B cell (primary cell): ENCODE measurements at regions not wholly inside any gene's neighbourhood (a gene's known extent, or its start where the extent isn't known, plus 50 kb on each side); places are given as distances from the start of the nearest gene placed in this dataset.

Source experiments
- ATAC-seq: fragments of 200-7000 bp; cut with Tn5 transposase; one replicate; pipeline ENCODE4 v1.10.0; 2021; ENCODE audit warnings: low read depth, mild to moderate bottlenecking, moderate number of reproducible peaks, moderate library complexity
- CTCF ChIA-PET: fragments of 350-600 bp; sonication (Branson Sonifier 250); formaldehyde crosslinking; loops from one replicate; lab custom pipeline; 2021; ENCODE audit warnings: antibody characterized with exemption, inconsistent platforms; lab: Charles Lee
- POLR2A ChIA-PET: fragments of 350-600 bp; sonication (Branson Sonifier 250); formaldehyde crosslinking; loops from one replicate; lab custom pipeline; 2021; ENCODE audit warnings: antibody characterized with exemption; lab: Charles Lee
- DNase-seq: peaks from one replicate; pipeline ENCODE4 v3.0.0; 2013
- H2AFZ ChIP-seq: 2 replicates; pipeline ENCODE4 v1.6.1; 2012; ENCODE audit warnings: mild to moderate bottlenecking, low read depth, low read length; ENCODE audit not compliant: insufficient read depth, poor library complexity, severe bottlenecking
- H3K27ac ChIP-seq, 2 donors: 1 replicate in 1 of 2; 2 replicates in 1 of 2; pipeline ENCODE4 v1.5.1; 2012 to 2013; ENCODE audit warnings: low read length in 2 of 2, mild to moderate bottlenecking in 2 of 2, moderate library complexity in 1 of 2
- H3K27me3 ChIP-seq, 4 experiments: fragments of 200-600 bp in 1 of 4; sonication (generic) in 1 of 4; replicated peaks in 1 of 4; 1 replicate in 2 of 4; 2 replicates in 2 of 4; pipeline versions ENCODE4 v1.6.1 to v1.7.0; 2013 to 2016; ENCODE audit warnings: low read length in 3 of 4, mild to moderate bottlenecking in 2 of 4, mixed read lengths in 1 of 4, moderate library complexity in 1 of 4; ENCODE audit not compliant: insufficient read depth in 4 of 4, control insufficient read depth in 3 of 4; ENCODE audit errors: control extremely low read depth in 1 of 4
- H3K36me3 ChIP-seq, 2 experiments: replicated peaks in 1 of 2; 1 replicate in 1 of 2; 2 replicates in 1 of 2; pipeline versions ENCODE4 v1.6.1 to v1.7.1; 2013; ENCODE audit warnings: low read length in 1 of 2; ENCODE audit not compliant: insufficient read depth in 2 of 2, control insufficient read depth in 1 of 2; ENCODE audit errors: control extremely low read depth in 1 of 2, extremely low read depth in 1 of 2
- H3K4me1 ChIP-seq, 2 donors: fragments of 200-600 bp in 1 of 2; sonication (generic) in 1 of 2; 1 replicate in 1 of 2; 2 replicates in 1 of 2; pipeline versions ENCODE4 v1.5.1 to v1.6.1; 2013 to 2017; ENCODE audit warnings: low read length in 2 of 2; ENCODE audit not compliant: control insufficient read depth in 2 of 2, insufficient read depth in 2 of 2
- H3K4me2 ChIP-seq: replicated peaks from 2 replicates; pipeline ENCODE3; 2012; ENCODE audit warnings: mild to moderate bottlenecking, low read depth, low read length; ENCODE audit not compliant: poor library complexity, severe bottlenecking
- H3K4me3 ChIP-seq, 5 experiments: fragments of 200-600 bp in 1 of 5; sonication (generic) in 1 of 5; 1 replicate in 3 of 5; 2 replicates in 2 of 5; pipeline versions ENCODE4 v1.5.1 to v1.7.0; 2011 to 2016; ENCODE audit warnings: low read length in 4 of 5, mild to moderate bottlenecking in 4 of 5, low read depth in 2 of 5, control low read depth in 1 of 5, moderate library complexity in 1 of 5; ENCODE audit not compliant: insufficient read depth in 1 of 5; ENCODE audit errors: control extremely low read depth in 1 of 5, extremely low read depth in 1 of 5
- H3K79me2 ChIP-seq: fragments of 200-600 bp; sonication (generic); one replicate; pipeline ENCODE4 v1.6.0; 2016; ENCODE audit warnings: low read length; ENCODE audit not compliant: control insufficient read depth, insufficient read depth
- H3K9ac ChIP-seq: fragments of 200-600 bp; sonication (generic); 2 replicates; pipeline ENCODE4 v1.6.1; 2017; ENCODE audit warnings: mild to moderate bottlenecking, low read length, moderate library complexity
- H3K9me3 ChIP-seq, 3 donors: one replicate each; pipeline versions ENCODE4 v1.6.1 to v1.7.1; 2013; ENCODE audit warnings: low read length in 2 of 3; ENCODE audit not compliant: control insufficient read depth in 2 of 3, insufficient read depth in 1 of 3; ENCODE audit errors: control extremely low read depth in 1 of 3
- H4K20me1 ChIP-seq: 2 replicates; pipeline ENCODE4 v1.6.0; 2012; ENCODE audit warnings: mild to moderate bottlenecking, low read length; ENCODE audit not compliant: insufficient read depth, control insufficient read depth, poor library complexity, severe bottlenecking
- H3K27ac Mint-ChIP-seq: one replicate; pipeline ENCODE4 v1.8.0; 2021; ENCODE audit warnings: mixed read lengths
- H3K27me3 Mint-ChIP-seq: one replicate; pipeline ENCODE4 v1.8.0; 2021; ENCODE audit warnings: mixed read lengths
- H3K4me1 Mint-ChIP-seq: one replicate; pipeline ENCODE4 v1.8.0; 2021; ENCODE audit warnings: mixed read lengths
- H3K4me3 Mint-ChIP-seq: one replicate; pipeline ENCODE4 v1.8.0; 2021; ENCODE audit warnings: mixed read lengths
- H3K9me3 Mint-ChIP-seq: one replicate; pipeline ENCODE4 v1.8.0; 2022; ENCODE audit warnings: mixed read lengths; ENCODE audit not compliant: insufficient read depth
- CTCF ChIP-seq: fragments of 200-600 bp; IDR thresholded peaks from one replicate; pipeline ENCODE4 v1.8.0; 2022; ENCODE audit warnings: antibody characterized with exemption, mild to moderate bottlenecking
- EZH2 ChIP-seq: IDR thresholded peaks from 2 replicates; pipeline ENCODE4 v1.6.1; 2012; ENCODE audit warnings: borderline replicate concordance, low read depth, mild to moderate bottlenecking, moderate library complexity, low read length; ENCODE audit not compliant: insufficient read depth, poor library complexity, severe bottlenecking
- WGBS: methylation state at CpG from one replicate; pipeline ENCODE4 v1.1.5; 2013; ENCODE audit warnings: missing lambda C conversion rate; ENCODE audit not compliant: insufficient coverage; 5-methylcytosine and 5-hydroxymethylcytosine counted together
- intact Hi-C: fragments of 100-400 bp; cut with micrococcal nuclease; formaldehyde crosslinking; loops from one replicate; pipeline ENCODE4 v1.10.0; 2022

- Histone ChIP-seq H3K27me3 (no peaks in the 10 kb centered on the region), H3K9me3 (peaks cover 0 to 11% (median 0%) of the 10 kb centered on the region in 3 donors), H2AFZ (no peak overlapping the region), H3K4me3 (no peak overlapping the region), H3K79me2 (no peaks in the 10 kb centered on the region), H3K4me2 (no peak overlapping the region), H3K9ac (no peak overlapping the region), H3K36me3 (no peaks in the 10 kb centered on the region), H3K27ac (no peak overlapping the region), H3K4me1 (peaks cover 38 to 61% of the 10 kb centered on the region in 2 donors), H4K20me1 (no peaks in the 10 kb centered on the region)
- TF ChIP-seq CTCF (no peak), EZH2 (no peak)
- CTCF ChIA-PET: no interaction called here
- Mint-ChIP-seq H3K27me3 (peaks cover 9% of the 10 kb centered on the region), H3K4me1 (peaks cover 48% of the 10 kb centered on the region), H3K27ac (no peak overlapping the region), H3K4me3 (no peak overlapping the region), H3K9me3 (no peaks in the 10 kb centered on the region)
- POLR2A ChIA-PET: no interaction called here
- 72% methylated on average over 19 of the region's 21 CpGs for WGBS
- no peak for ATAC-seq
- no peak for DNase-seq
- intact Hi-C loops: no loop called here
Observed at GRCh38 chr9:134272302-134273023, 53.8 kb upstream of the RXRA start.

DNA sequence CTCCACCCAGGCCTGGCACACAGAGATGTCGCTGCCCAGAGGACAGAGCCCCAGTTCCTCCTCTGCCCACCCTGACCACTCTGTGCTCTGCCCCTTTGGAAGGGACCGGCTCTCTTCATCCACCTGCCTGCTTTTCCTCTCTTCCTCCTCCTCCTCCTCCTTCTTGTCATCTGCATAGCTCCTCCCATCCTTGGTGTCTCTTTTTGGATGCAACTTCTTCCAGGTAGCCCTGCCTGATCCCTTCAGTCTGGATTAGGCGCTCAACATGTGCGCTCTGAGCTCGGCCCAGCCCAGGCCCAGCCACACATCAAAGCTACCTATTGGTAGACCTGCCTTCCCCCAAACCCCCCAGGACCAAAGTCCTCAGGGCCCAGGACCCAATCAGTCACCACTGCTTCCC is 52.6 kb upstream of the RXRA start:
- Histone ChIP-seq H4K20me1 (no peaks in the 10 kb centered on the region), H2AFZ (no peak overlapping the region), H3K4me3 (no peak overlapping the region), H3K4me2 (no peak overlapping the region), H3K9ac (no peak overlapping the region), H3K27ac (no peak overlapping the region), H3K4me1 (peaks cover 27 to 51% of the 10 kb centered on the region in 2 donors), H3K9me3 (peaks cover 0 to 20% (median 0%) of the 10 kb centered on the region in 3 donors), H3K27me3 (peaks cover 0 to 4% (median 0%) of the 10 kb centered on the region in 4 experiments), H3K79me2 (no peaks in the 10 kb centered on the region), H3K36me3 (no peaks in the 10 kb centered on the region)
- intact Hi-C loops: no loop called here
- Mint-ChIP-seq H3K4me3 (no peak overlapping the region), H3K9me3 (no peaks in the 10 kb centered on the region), H3K27me3 (peaks cover 9% of the 10 kb centered on the region), H3K4me1 (peaks cover 36% of the 10 kb centered on the region), H3K27ac (peak overlapping the region; percentile 37)
- TF ChIP-seq EZH2: no peak
- CTCF ChIA-PET: interaction anchor here (0.7 to 1.0 kb wide), 2 partner anchors 69 to 103 kb away, joined by 3 read pairs; no protein-coding TSS in a partner anchor
- POLR2A ChIA-PET: no interaction called here
- ATAC-seq: no peak
- 93% methylated on average over 5 of the region's 5 CpGs for WGBS
- no peak for DNase-seq
